ENCODE measurements at regions not wholly inside any gene's neighbourhood (a gene's known extent, or its start where the extent isn't known, plus 50 kb on each side); places are given as distances from the start of the nearest gene placed in this dataset.
"Not testable (repeated sequence)": the region's sequence is repeated elsewhere in the genome, so short reads cannot be mapped to it uniquely, and the experiment has no call there.

- DNase-seq = no peak
Observed at GRCh38 chr5:90338712-90339372, 70.7 kb downstream of the CETN3 start.

- DNase-seq = no peak
Observed at GRCh38 chr5:90337449-90338052, 72.0 kb downstream of the CETN3 start.

GRCh38 chr5:90336752-90337151 is 72.8 kb downstream of the CETN3 start:
- DNase-seq = no peak

- DNase-seq = no peak
Observed at GRCh38 chr5:90334741-90335140, 74.8 kb downstream of the CETN3 start.

GRCh38 chr5:90329911-90330310 is 79.6 kb downstream of the CETN3 start:
- no peak for DNase-seq

GRCh38 chr5:90326995-90327394 is 82.6 kb downstream of the CETN3 start:
- DNase-seq = no peak

- DNase-seq = no peak
Observed at GRCh38 chr5:90325093-90325492, 84.5 kb downstream of the CETN3 start.

GRCh38 chr5:90320348-90320747 is 89.2 kb downstream of the CETN3 start:
- DNase-seq = not testable (repeated sequence)

GRCh38 chr5:90312027-90312426 is 97.5 kb downstream of the CETN3 start:
- no peak for DNase-seq

GRCh38 chr5:90311401-90311800 is 98.2 kb downstream of the CETN3 start:
- DNase-seq = no peak

- DNase-seq = no peak
Observed at GRCh38 chr5:90308787-90309585, 100.6 kb downstream of the CETN3 start.

- DNase-seq = no peak
Observed at GRCh38 chr5:90307782-90308181, 101.8 kb downstream of the CETN3 start.

- no peak for DNase-seq
Observed at GRCh38 chr5:90307322-90307721, 102.2 kb downstream of the CETN3 start.

- DNase-seq = no peak
Observed at GRCh38 chr5:90306613-90307012, 102.9 kb downstream of the CETN3 start.

GRCh38 chr5:90305041-90305720 is 104.4 kb downstream of the CETN3 start:
- DNase-seq = no peak

- no peak for DNase-seq
Observed at GRCh38 chr5:90301248-90301647, 108.3 kb downstream of the CETN3 start.

GRCh38 chr5:90297045-90297764 is 112.4 kb downstream of the CETN3 start:
- no peak for DNase-seq

- DNase-seq = no peak
Observed at GRCh38 chr5:90294604-90295003, 115.0 kb downstream of the CETN3 start.

GRCh38 chr5:90293931-90294330 is 115.6 kb downstream of the CETN3 start:
- no peak for DNase-seq

GRCh38 chr5:90290648-90291047 is 118.9 kb downstream of the CETN3 start:
- no peak for DNase-seq

- no peak for DNase-seq
Observed at GRCh38 chr5:90289837-90290236, 119.7 kb downstream of the CETN3 start.

- no peak for DNase-seq
Observed at GRCh38 chr5:90287036-90287435, 122.5 kb downstream of the CETN3 start.

- DNase-seq = no peak
Observed at GRCh38 chr5:90285581-90285980, 124.0 kb downstream of the CETN3 start.
